HCT116 (cell line): ENCODE measurements at regions not wholly inside any gene's neighbourhood (a gene's known extent, or its start where the extent isn't known, plus 50 kb on each side); places are given as distances from the start of the nearest gene placed in this dataset.

Experiments
- POLR2A ChIP-seq: IDR thresholded peaks from 2 replicates; pipeline ENCODE4 v1.7.0; 2011; ENCODE audit warnings: borderline replicate concordance; ENCODE audit not compliant: insufficient read depth, insufficient read length; ENCODE audit errors: extremely low read depth
- POLR2AphosphoS5 ChIP-seq: IDR thresholded peaks from 2 replicates; pipeline ENCODE4 v1.6.1; 2011; ENCODE audit warnings: mild to moderate bottlenecking, low read depth, low read length, moderate library complexity
- TF ChIP-seq, protein P1 (sequence below), 3 experiments: fragments of 200-600 bp in 1 of 3; sonication (generic) in 1 of 3; IDR thresholded peaks in 2 of 3; conservative IDR thresholded peaks in 1 of 3; 2 replicates each; pipeline ENCODE4 v1.5.1; 2012 to 2017; ENCODE audit warnings: low read depth in 2 of 3, low read length in 2 of 3, antibody characterized with exemption in 1 of 3, borderline replicate concordance in 1 of 3, control low read depth in 1 of 3, mild to moderate bottlenecking in 1 of 3, mixed read lengths in 1 of 3, mixed run types in 1 of 3, moderate library complexity in 1 of 3; ENCODE audit not compliant: insufficient read depth in 1 of 3

DNA sequence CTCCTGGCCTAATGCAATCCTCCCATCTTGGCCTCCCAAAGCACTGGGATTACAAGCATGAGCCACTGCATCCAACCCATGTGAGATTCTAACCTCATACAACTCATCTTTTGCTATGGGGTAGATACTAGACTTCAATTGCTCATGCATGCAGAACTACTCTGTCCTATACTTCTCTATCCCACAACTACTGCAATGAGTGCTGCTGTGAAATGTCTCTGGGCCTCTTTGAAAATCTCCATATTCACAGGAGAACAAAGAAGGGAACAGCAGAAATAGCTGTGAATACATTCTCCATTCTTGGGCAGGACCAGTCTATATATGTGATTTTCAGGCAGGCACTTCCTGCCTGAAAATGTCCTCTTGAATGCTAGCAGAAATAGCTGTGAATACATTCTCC is 220.7 kb upstream of the GRIP1 start:
- TF ChIP-seq, protein P1, sequence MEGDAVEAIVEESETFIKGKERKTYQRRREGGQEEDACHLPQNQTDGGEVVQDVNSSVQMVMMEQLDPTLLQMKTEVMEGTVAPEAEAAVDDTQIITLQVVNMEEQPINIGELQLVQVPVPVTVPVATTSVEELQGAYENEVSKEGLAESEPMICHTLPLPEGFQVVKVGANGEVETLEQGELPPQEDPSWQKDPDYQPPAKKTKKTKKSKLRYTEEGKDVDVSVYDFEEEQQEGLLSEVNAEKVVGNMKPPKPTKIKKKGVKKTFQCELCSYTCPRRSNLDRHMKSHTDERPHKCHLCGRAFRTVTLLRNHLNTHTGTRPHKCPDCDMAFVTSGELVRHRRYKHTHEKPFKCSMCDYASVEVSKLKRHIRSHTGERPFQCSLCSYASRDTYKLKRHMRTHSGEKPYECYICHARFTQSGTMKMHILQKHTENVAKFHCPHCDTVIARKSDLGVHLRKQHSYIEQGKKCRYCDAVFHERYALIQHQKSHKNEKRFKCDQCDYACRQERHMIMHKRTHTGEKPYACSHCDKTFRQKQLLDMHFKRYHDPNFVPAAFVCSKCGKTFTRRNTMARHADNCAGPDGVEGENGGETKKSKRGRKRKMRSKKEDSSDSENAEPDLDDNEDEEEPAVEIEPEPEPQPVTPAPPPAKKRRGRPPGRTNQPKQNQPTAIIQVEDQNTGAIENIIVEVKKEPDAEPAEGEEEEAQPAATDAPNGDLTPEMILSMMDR (IDR thresholded peaks at IDR 0.05 in 2 of 3, conservative IDR thresholded peaks at IDR 0.05 in 1 of 3; ENCODE audit: borderline replicate concordance in 1 of 3, insufficient read depth in 1 of 3, low read depth in 2 of 3, low read length in 2 of 3) = no peak
- TF ChIP-seq POLR2AphosphoS5 (no peak), POLR2A (no peak)
